Mesenchymal stem cell (in vitro differentiated cells and primary cell): ENCODE measurements at regions not wholly inside any gene's neighbourhood (a gene's known extent, or its start where the extent isn't known, plus 50 kb on each side); places are given as distances from the start of the nearest gene placed in this dataset.

Experiments
- DNase-seq: peaks from one replicate; pipeline ENCODE4 v3.0.0-alpha.2; 2013
- H2AFZ ChIP-seq: one replicate; pipeline ENCODE4 v1.6.1; 2013; ENCODE audit warnings: low read depth, mild to moderate bottlenecking, control low read depth, inconsistent platforms, low read length, moderate library complexity
- H2AK5ac ChIP-seq: 2 replicates; pipeline ENCODE4 v1.6.1; 2013; ENCODE audit warnings: low read length, moderate library complexity, mild to moderate bottlenecking, inconsistent platforms; ENCODE audit not compliant: severe bottlenecking
- H2BK120ac ChIP-seq: one replicate; pipeline ENCODE4 v1.6.1; 2013; ENCODE audit warnings: low read depth, mild to moderate bottlenecking, inconsistent platforms, low read length, moderate library complexity
- H2BK12ac ChIP-seq, 2 experiments: one replicate each; pipeline ENCODE4 v1.6.1; 2013; ENCODE audit warnings: inconsistent platforms in 2 of 2, low read length in 2 of 2, mild to moderate bottlenecking in 2 of 2, moderate library complexity in 2 of 2, control low read depth in 1 of 2
- H2BK15ac ChIP-seq: one replicate; pipeline ENCODE4 v1.6.1; 2013; ENCODE audit warnings: mild to moderate bottlenecking, low read depth, inconsistent platforms; ENCODE audit not compliant: poor library complexity, severe bottlenecking
- H2BK5ac ChIP-seq: 2 replicates; pipeline ENCODE4 v1.6.1; 2013; ENCODE audit warnings: low read depth, mild to moderate bottlenecking, low read length, control low read depth, inconsistent platforms; ENCODE audit not compliant: poor library complexity, severe bottlenecking
- H3K14ac ChIP-seq, 2 experiments: one replicate each; pipeline ENCODE4 v1.6.1; 2013; ENCODE audit warnings: inconsistent platforms in 2 of 2, low read length in 2 of 2, control low read depth in 1 of 2, mild to moderate bottlenecking in 1 of 2, moderate library complexity in 1 of 2
- H3K18ac ChIP-seq, 2 experiments: one replicate each; pipeline ENCODE4 v1.6.1; 2013; ENCODE audit warnings: inconsistent platforms in 2 of 2, low read length in 2 of 2, control low read depth in 1 of 2, low read depth in 1 of 2, mild to moderate bottlenecking in 1 of 2
- H3K23ac ChIP-seq, 2 experiments: one replicate each; pipeline ENCODE4 v1.6.1; 2013; ENCODE audit warnings: inconsistent platforms in 2 of 2, low read length in 2 of 2, mild to moderate bottlenecking in 2 of 2, moderate library complexity in 2 of 2, control low read depth in 1 of 2
- H3K27ac ChIP-seq: 2 replicates; pipeline ENCODE4 v1.5.1; 2013; ENCODE audit warnings: mild to moderate bottlenecking, moderate library complexity, low read length, control low read depth, inconsistent platforms; ENCODE audit not compliant: poor library complexity, severe bottlenecking
- H3K27me3 ChIP-seq, 2 experiments: 2 replicates each; pipeline versions ENCODE4 v1.6.1 to v1.7.0; 2013; ENCODE audit warnings: low read length in 2 of 2, mild to moderate bottlenecking in 2 of 2, moderate library complexity in 2 of 2, control low read depth in 1 of 2, inconsistent platforms in 1 of 2; ENCODE audit not compliant: control insufficient read depth in 1 of 2, insufficient read depth in 1 of 2
- H3K36me3 ChIP-seq, 2 experiments: 2 replicates each; pipeline versions ENCODE4 v1.6.1 to v1.7.0; 2013; ENCODE audit warnings: low read length in 2 of 2, control low read depth in 1 of 2, inconsistent platforms in 1 of 2, low read depth in 1 of 2, mild to moderate bottlenecking in 1 of 2; ENCODE audit not compliant: insufficient read depth in 2 of 2, control insufficient read depth in 1 of 2
- H3K4ac ChIP-seq, 2 experiments: one replicate each; pipeline ENCODE4 v1.6.1; 2013; ENCODE audit warnings: inconsistent platforms in 2 of 2, low read length in 2 of 2, mild to moderate bottlenecking in 2 of 2, moderate library complexity in 2 of 2, control low read depth in 1 of 2, low read depth in 1 of 2
- H3K4me1 ChIP-seq: 2 replicates; pipeline ENCODE4 v1.6.1; 2013; ENCODE audit warnings: low read depth, low read length, control low read depth; ENCODE audit not compliant: control insufficient read depth, insufficient read depth
- H3K4me2 ChIP-seq: 2 replicates; pipeline ENCODE4 v1.6.1; 2013; ENCODE audit warnings: low read length, mild to moderate bottlenecking, inconsistent platforms; ENCODE audit not compliant: poor library complexity, severe bottlenecking
- H3K4me3 ChIP-seq, 2 experiments: 2 replicates each; pipeline versions ENCODE4 v1.5.1 to v1.7.0; 2013; ENCODE audit warnings: low read length in 2 of 2, mild to moderate bottlenecking in 2 of 2, control low read depth in 1 of 2, low read depth in 1 of 2; ENCODE audit not compliant: insufficient read depth in 1 of 2
- H3K79me1 ChIP-seq: replicated peaks from 2 replicates; pipeline ENCODE4 v1.6.1; 2013; ENCODE audit warnings: mild to moderate bottlenecking, control low read depth, low read length, inconsistent platforms; ENCODE audit not compliant: poor library complexity, severe bottlenecking
- H3K9ac ChIP-seq: 2 replicates; pipeline ENCODE4 v1.7.0; 2013; ENCODE audit warnings: mild to moderate bottlenecking, low read length, moderate library complexity
- H3K9me3 ChIP-seq: 2 replicates; pipeline ENCODE4 v1.7.0; 2013; ENCODE audit warnings: mild to moderate bottlenecking, low read length; ENCODE audit not compliant: control insufficient read depth
- H4K8ac ChIP-seq: one replicate; pipeline ENCODE4 v1.6.1; 2013; ENCODE audit warnings: inconsistent platforms, mild to moderate bottlenecking, low read length, moderate library complexity
- H4K91ac ChIP-seq: one replicate; pipeline ENCODE4 v1.6.1; 2013; ENCODE audit warnings: mild to moderate bottlenecking, low read length, inconsistent platforms
- WGBS: methylation state at CpG from one replicate; pipeline ENCODE4 v1.1.7; 2013; ENCODE audit warnings: mixed read lengths; 5-methylcytosine and 5-hydroxymethylcytosine counted together

DNA sequence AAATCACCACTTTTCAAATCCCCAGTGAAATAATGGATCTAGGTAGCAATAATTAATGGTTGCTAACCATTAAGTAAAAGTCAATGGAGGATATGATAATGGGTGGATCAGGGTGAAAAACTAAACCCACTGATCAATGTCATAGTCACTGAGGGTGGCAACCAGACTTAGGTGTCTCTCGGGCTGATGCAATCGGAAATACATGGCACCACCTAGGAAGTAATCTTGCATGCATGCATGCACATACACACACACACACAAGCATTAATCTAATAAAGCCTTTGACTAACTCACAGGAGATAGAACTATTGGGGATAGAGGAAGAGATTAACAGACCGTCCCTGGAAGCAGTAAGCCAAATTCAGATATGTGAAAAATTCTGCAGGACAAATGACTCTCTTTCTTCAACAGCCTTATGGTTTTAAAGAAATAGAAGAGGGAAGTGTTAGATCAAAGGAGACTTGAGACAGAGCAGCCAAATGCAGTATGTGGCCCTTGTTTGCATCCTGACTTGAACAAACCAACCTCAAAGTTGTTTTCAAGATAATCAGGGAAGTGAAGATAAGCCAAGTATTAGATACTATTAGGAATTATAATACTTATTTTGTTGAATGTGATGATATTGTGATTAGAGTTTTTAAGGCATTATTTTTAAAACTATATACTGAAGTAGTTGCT, 186.0 kb upstream of the RMP24 start:
- Histone ChIP-seq H3K14ac (no peak overlapping the region), H3K27me3 (peaks cover 0 to 18% of the 10 kb centered on the region in 2 experiments), H2AK5ac (no peak overlapping the region), H3K23ac (no peak overlapping the region), H2BK15ac (no peak overlapping the region), H3K27ac (no peak overlapping the region), H3K4ac (no peak overlapping the region), H3K36me3 (no peaks in the 10 kb centered on the region), H3K4me3 (no peak overlapping the region), H3K4me1 (no peaks in the 10 kb centered on the region), H4K91ac (no peak overlapping the region), H4K8ac (no peak overlapping the region), H3K4me2 (no peak overlapping the region), H2AFZ (no peak overlapping the region), H2BK12ac (no peak overlapping the region), H3K18ac (no peak overlapping the region), H3K9me3 (no peaks in the 10 kb centered on the region), H2BK120ac (no peak overlapping the region), H3K9ac (no peak overlapping the region), H3K79me1 (no peaks in the 10 kb centered on the region), H2BK5ac (no peak overlapping the region)
- no peak for DNase-seq
- no CpG with 5 or more reads among the region's 3 CpGs for WGBS

DNA sequence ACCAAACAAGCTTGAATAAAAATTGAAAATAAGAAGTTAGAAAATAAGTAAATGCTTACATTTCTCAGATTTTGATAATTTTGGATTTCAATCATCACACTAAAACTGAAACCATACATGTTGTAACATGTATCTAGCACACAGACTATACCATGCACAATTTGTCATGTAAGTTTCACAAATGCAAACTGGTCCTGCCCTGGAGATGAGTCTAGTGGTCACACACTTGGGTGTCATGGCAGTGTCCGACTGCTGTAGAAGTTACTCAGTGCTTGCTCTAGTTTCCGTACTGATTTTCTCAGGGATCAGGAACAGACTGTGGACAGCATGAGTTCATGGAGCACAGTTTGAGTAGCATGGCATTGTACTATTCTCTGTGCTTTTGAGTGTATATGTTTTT, 182.9 kb upstream of the RMP24 start:
- Histone ChIP-seq H4K91ac (no peak overlapping the region), H3K18ac (no peak overlapping the region), H3K4me1 (no peaks in the 10 kb centered on the region), H3K4me3 (no peak overlapping the region), H2BK5ac (no peak overlapping the region), H2AFZ (no peak overlapping the region), H3K36me3 (no peaks in the 10 kb centered on the region), H2AK5ac (no peak overlapping the region), H3K27ac (no peak overlapping the region), H3K9me3 (no peaks in the 10 kb centered on the region), H3K14ac (no peak overlapping the region), H3K27me3 (peaks cover 0 to 1% of the 10 kb centered on the region in 2 experiments), H4K8ac (no peak overlapping the region), H3K79me1 (no peaks in the 10 kb centered on the region), H2BK15ac (no peak overlapping the region), H3K4ac (no peak overlapping the region), H3K9ac (no peak overlapping the region), H2BK120ac (no peak overlapping the region), H2BK12ac (no peak overlapping the region), H3K4me2 (no peak overlapping the region), H3K23ac (no peak overlapping the region)
- WGBS: 92% methylated on average over 2 of the region's 2 CpGs
- no peak for DNase-seq

DNA sequence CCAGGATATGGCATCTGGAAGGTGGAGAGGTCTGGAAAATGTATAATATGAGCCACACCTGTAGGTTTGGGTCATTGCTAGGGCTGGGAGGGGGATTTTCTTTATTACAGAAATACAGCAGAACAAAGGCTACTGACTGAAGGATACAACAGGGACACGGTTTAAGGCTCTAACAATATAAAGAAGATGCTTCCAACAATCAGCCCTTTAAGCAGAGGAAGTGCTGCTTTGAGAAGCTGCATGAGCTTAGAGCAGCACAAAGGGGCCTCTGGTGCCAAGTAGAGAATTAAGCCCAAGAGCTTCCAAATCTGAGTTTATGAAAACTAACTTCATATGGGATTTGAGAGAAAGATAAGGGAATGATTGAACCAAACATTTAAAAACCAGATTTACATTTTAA, 174.5 kb upstream of the RMP24 start:
- 43% methylated on average over 1 of the region's 1 CpG for WGBS
- no peak overlapping the region for H3K18ac ChIP-seq
- H3K23ac ChIP-seq: no peak overlapping the region
- no peak overlapping the region for H2AK5ac ChIP-seq
- H3K27ac ChIP-seq: no peak overlapping the region
- no peak overlapping the region for H2BK15ac ChIP-seq
- H3K27me3 ChIP-seq: peaks cover 6 to 8% of the 10 kb centered on the region in 2 experiments
- no peak for DNase-seq
- no peaks in the 10 kb centered on the region for H3K36me3 ChIP-seq
- H2BK5ac ChIP-seq: no peak overlapping the region
- no peak overlapping the region for H3K4ac ChIP-seq
- H3K4me1 ChIP-seq: no peaks in the 10 kb centered on the region
- H3K4me3 ChIP-seq: no peak overlapping the region
- no peak overlapping the region for H4K91ac ChIP-seq
- no peaks in the 10 kb centered on the region for H3K9me3 ChIP-seq
- no peak overlapping the region for H2BK120ac ChIP-seq
- H3K14ac ChIP-seq: no peak overlapping the region
- H2BK12ac ChIP-seq: no peak overlapping the region
- no peak overlapping the region for H4K8ac ChIP-seq
- H3K79me1 ChIP-seq: no peaks in the 10 kb centered on the region
- no peak overlapping the region for H3K9ac ChIP-seq
- H2AFZ ChIP-seq: no peak overlapping the region
- no peak overlapping the region for H3K4me2 ChIP-seq

DNA sequence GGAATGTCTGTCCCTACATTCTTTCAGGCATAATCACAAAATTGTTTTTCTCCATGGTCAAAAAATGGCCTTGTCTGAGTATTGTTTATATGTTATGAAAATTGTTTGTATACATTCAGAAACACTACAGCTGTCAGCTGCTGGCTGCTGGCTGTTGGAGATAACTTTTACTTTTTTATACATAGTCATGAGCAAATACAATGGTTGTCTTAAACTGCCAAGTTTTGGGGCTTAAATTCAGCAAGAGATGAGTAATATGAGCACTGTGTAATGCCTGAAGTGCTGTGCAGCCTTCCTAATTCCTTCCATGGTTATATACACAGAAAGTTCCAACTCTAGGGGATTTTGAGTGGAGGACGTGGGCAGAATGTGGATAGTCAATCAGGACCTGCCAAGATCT, 168.9 kb upstream of the RMP24 start:
- H3K36me3 ChIP-seq: no peaks in the 10 kb centered on the region
- H2AK5ac ChIP-seq: no peak overlapping the region
- H3K4me1 ChIP-seq: no peaks in the 10 kb centered on the region
- no peak overlapping the region for H2BK12ac ChIP-seq
- H3K79me1 ChIP-seq: no peaks in the 10 kb centered on the region
- H3K4me2 ChIP-seq: no peak overlapping the region
- H2BK15ac ChIP-seq: no peak overlapping the region
- no peak overlapping the region for H4K91ac ChIP-seq
- H3K27me3 ChIP-seq: peaks cover 16 to 26% of the 10 kb centered on the region in 2 experiments
- WGBS: 44% methylated on average over 1 of the region's 1 CpG
- H2BK120ac ChIP-seq: no peak overlapping the region
- no peak overlapping the region for H2AFZ ChIP-seq
- H3K27ac ChIP-seq: no peak overlapping the region
- H3K23ac ChIP-seq: no peak overlapping the region
- no peak overlapping the region for H3K4ac ChIP-seq
- no peak for DNase-seq
- H4K8ac ChIP-seq: no peak overlapping the region
- no peak overlapping the region for H3K14ac ChIP-seq
- no peak overlapping the region for H2BK5ac ChIP-seq
- no peak overlapping the region for H3K18ac ChIP-seq
- H3K4me3 ChIP-seq: no peak overlapping the region
- H3K9me3 ChIP-seq: no peaks in the 10 kb centered on the region
- no peak overlapping the region for H3K9ac ChIP-seq
